ENCODE measurements at regions not wholly inside any gene's neighbourhood (a gene's known extent, or its start where the extent isn't known, plus 50 kb on each side); places are given as distances from the start of the nearest gene placed in this dataset.

DNA sequence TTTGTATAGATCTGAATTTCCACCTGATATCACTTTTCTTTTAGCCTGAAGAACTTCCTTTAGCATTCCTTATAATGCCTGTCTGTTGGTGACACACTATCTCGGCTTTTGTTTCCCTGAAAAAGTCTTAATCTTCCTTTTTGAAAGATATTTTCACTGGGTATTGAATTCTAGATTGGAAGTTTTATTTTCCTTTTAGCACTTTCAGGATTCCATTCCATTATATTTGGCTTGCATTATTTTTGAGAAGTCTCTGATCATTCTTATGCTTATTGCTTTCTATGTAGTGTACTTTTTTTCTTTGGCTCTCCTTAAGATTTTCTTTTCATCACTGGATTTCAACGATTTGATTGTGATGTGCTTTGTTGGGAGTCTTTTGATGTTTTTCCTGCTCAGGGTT lies 510.7 kb downstream of the RWDD3 start:
- Histone ChIP-seq H3K9me3 (ENCODE audit: control insufficient read depth in 3 of 3, low read length in 3 of 3) (no peaks in the 10 kb centered on the region), H3K27ac (ENCODE audit: low read depth, low read length) (no peak overlapping the region), H3K4me1 (ENCODE audit: control insufficient read depth in 3 of 3, insufficient read depth in 3 of 3, low read length in 3 of 3) (no peaks in the 10 kb centered on the region), H3K4me3 (ENCODE audit: low read length in 3 of 3) (no peak overlapping the region), H3K36me3 (ENCODE audit: control insufficient read depth in 3 of 3, insufficient read depth in 3 of 3, low read length in 3 of 3) (no peaks in the 10 kb centered on the region), H3K27me3 (ENCODE audit: control insufficient read depth in 3 of 3, insufficient read depth in 3 of 3, low read length in 3 of 3) (no peaks in the 10 kb centered on the region), H3K9ac (ENCODE audit: low read depth in 1 of 3, low read length in 3 of 3) (no peak overlapping the region)

DNA sequence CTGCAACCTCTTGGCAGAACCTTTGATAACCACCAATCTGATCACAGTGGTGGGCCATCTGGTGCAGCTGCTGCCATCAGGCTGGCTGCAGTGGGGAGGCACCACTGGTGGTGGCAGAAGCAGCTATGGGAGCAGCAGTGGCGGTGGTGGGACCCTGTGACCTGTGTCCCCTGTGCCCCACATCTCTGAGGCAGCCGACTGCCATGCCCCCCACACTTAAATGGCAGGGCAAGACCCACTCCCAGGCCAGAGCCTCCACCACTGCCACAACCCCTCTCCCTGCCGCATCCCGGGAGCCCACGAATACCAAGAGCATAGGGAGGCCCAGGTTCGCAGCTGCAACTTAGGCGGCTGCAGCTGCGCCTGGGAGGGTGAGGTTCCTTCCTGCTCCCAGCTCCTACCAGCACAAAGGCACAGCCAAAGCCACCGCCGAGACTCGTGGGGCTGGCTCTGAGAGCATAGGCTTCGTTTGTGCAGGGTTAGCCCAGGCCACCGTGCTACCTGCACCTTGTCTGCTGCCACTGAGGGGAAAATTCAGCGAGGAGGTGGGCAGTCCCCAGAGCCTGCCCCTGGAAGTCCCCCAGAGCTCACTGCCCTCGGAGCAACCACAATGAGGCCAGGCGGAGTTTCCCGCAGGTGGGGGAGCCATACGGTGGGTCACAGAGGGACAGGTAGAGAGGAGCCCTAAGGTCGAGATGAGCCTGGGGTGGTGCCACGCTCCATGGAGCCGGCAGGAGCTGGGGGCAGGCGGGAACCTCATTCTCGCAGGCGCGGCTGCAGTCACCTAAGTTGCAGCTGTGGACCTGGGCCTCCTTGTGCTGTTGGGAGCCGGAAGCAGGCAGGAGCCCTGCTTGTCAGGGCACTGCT lies 518.7 kb downstream of the RWDD3 start:
- Histone ChIP-seq H3K27me3 (ENCODE audit: control insufficient read depth in 3 of 3, insufficient read depth in 3 of 3, low read length in 3 of 3) (no peaks in the 10 kb centered on the region), H3K9me3 (ENCODE audit: control insufficient read depth in 3 of 3, low read length in 3 of 3) (peaks cover 0 to 5% (median 4%) of the 10 kb centered on the region in 3 donors), H3K4me3 (ENCODE audit: low read length in 3 of 3) (no peak overlapping the region), H3K27ac (ENCODE audit: low read depth, low read length) (no peak overlapping the region), H3K4me1 (ENCODE audit: control insufficient read depth in 3 of 3, insufficient read depth in 3 of 3, low read length in 3 of 3) (no peaks in the 10 kb centered on the region), H3K36me3 (ENCODE audit: control insufficient read depth in 3 of 3, insufficient read depth in 3 of 3, low read length in 3 of 3) (no peaks in the 10 kb centered on the region), H3K9ac (ENCODE audit: low read depth in 1 of 3, low read length in 3 of 3) (no peak overlapping the region)

GRCh38 chr1:95753382-95754016 lies 519.5 kb downstream of the RWDD3 start:
- no peaks in the 10 kb centered on the region for H3K4me1 ChIP-seq (ENCODE audit: control insufficient read depth in 3 of 3, insufficient read depth in 3 of 3, low read length in 3 of 3)
- peaks cover 0 to 5% (median 4%) of the 10 kb centered on the region in 3 donors for H3K9me3 ChIP-seq (ENCODE audit: control insufficient read depth in 3 of 3, low read length in 3 of 3)
- H3K27ac ChIP-seq (ENCODE audit: low read depth, low read length): no peak overlapping the region
- H3K4me3 ChIP-seq (ENCODE audit: low read length in 3 of 3): no peak overlapping the region
- no peak overlapping the region for H3K9ac ChIP-seq (ENCODE audit: low read depth in 1 of 3, low read length in 3 of 3)
- H3K27me3 ChIP-seq (ENCODE audit: control insufficient read depth in 3 of 3, insufficient read depth in 3 of 3, low read length in 3 of 3): no peaks in the 10 kb centered on the region
- no peaks in the 10 kb centered on the region for H3K36me3 ChIP-seq (ENCODE audit: control insufficient read depth in 3 of 3, insufficient read depth in 3 of 3, low read length in 3 of 3)

DNA sequence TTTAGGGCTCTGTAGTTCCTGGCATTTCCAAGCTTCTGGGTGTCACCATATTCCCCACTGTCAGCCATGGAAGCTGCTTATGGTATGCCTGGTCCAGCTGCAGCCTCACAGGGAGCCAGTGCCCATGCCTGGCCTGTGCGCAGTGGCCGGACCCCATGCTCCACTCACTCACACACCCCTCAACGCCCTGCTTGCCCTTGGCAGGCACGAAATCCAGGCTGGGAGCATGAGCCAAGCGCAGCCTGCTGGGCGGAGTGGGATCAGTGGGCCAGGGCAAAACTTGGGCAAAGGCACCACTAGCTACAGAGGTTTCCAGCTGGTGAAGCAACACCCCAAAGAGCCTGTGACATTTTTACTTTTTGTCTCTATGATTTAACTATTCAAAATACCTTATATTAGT lies 520.4 kb downstream of the RWDD3 start:
- no peak overlapping the region for H3K9ac ChIP-seq (ENCODE audit: low read depth in 1 of 3, low read length in 3 of 3)
- no peaks in the 10 kb centered on the region for H3K4me1 ChIP-seq (ENCODE audit: control insufficient read depth in 3 of 3, insufficient read depth in 3 of 3, low read length in 3 of 3)
- H3K27me3 ChIP-seq (ENCODE audit: control insufficient read depth in 3 of 3, insufficient read depth in 3 of 3, low read length in 3 of 3): no peaks in the 10 kb centered on the region
- no peak overlapping the region for H3K4me3 ChIP-seq (ENCODE audit: low read length in 3 of 3)
- peaks cover 0 to 6% (median 4%) of the 10 kb centered on the region in 3 donors for H3K9me3 ChIP-seq (ENCODE audit: control insufficient read depth in 3 of 3, low read length in 3 of 3)
- no peak overlapping the region for H3K27ac ChIP-seq (ENCODE audit: low read depth, low read length)
- H3K36me3 ChIP-seq (ENCODE audit: control insufficient read depth in 3 of 3, insufficient read depth in 3 of 3, low read length in 3 of 3): no peaks in the 10 kb centered on the region

- Histone ChIP-seq H3K9ac (ENCODE audit: low read depth in 1 of 3, low read length in 3 of 3) (no peak overlapping the region), H3K27me3 (ENCODE audit: control insufficient read depth in 3 of 3, insufficient read depth in 3 of 3, low read length in 3 of 3) (no peaks in the 10 kb centered on the region), H3K4me1 (ENCODE audit: control insufficient read depth in 3 of 3, insufficient read depth in 3 of 3, low read length in 3 of 3) (no peaks in the 10 kb centered on the region), H3K9me3 (ENCODE audit: control insufficient read depth in 3 of 3, low read length in 3 of 3) (no peaks in the 10 kb centered on the region), H3K27ac (ENCODE audit: low read depth, low read length) (no peak overlapping the region), H3K4me3 (ENCODE audit: low read length in 3 of 3) (no peak overlapping the region), H3K36me3 (ENCODE audit: control insufficient read depth in 3 of 3, insufficient read depth in 3 of 3, low read length in 3 of 3) (no peaks in the 10 kb centered on the region)
These were observed 532.0 kb downstream of the RWDD3 start for GRCh38 chr1:95766036-95766435.

DNA sequence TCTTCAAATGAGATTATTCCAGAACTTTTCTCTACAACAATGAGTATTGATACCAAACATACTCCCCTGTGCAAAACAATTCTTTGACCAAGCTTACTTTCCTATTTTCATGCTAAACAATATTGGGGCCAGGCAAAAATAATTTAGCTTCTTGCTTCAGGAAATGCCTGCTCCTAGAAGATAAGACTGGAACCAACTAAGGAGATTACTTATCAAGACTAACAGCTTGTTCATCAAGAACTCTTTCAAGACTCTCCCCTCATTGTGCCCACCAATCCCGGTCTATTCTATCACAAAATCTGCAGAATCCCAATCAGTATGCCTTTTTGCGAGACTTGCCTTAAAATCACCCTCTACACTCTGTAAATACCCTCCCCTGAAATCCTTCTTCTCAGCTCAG lies 536.6 kb downstream of the RWDD3 start:
- no peaks in the 10 kb centered on the region for H3K36me3 ChIP-seq (ENCODE audit: control insufficient read depth in 3 of 3, insufficient read depth in 3 of 3, low read length in 3 of 3)
- no peak overlapping the region for H3K9ac ChIP-seq (ENCODE audit: low read depth in 1 of 3, low read length in 3 of 3)
- H3K9me3 ChIP-seq (ENCODE audit: control insufficient read depth in 3 of 3, low read length in 3 of 3): no peaks in the 10 kb centered on the region
- H3K4me3 ChIP-seq (ENCODE audit: low read length in 3 of 3): no peak overlapping the region
- no peaks in the 10 kb centered on the region for H3K4me1 ChIP-seq (ENCODE audit: control insufficient read depth in 3 of 3, insufficient read depth in 3 of 3, low read length in 3 of 3)
- H3K27me3 ChIP-seq (ENCODE audit: control insufficient read depth in 3 of 3, insufficient read depth in 3 of 3, low read length in 3 of 3): no peaks in the 10 kb centered on the region
- H3K27ac ChIP-seq (ENCODE audit: low read depth, low read length): no peak overlapping the region

DNA sequence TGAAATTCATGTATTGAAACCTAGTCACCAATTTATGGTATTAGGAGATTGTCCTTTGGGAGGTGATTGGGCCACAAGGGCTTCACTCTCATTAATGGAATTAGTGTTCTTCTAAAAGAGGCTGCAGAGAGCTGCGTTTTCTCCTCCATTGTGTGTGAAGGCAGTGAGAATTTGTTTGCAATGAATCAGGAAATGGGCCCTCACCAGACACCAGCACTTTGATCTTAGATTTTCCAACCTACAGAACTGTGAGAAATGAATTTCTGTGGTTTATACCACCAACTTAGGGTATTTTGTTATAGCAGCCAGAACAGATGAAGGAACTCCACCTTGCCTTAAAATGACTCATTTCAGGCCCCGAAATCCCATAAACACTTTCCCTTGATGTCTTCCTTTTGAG lies 544.2 kb downstream of the RWDD3 start:
- Histone ChIP-seq H3K4me1 (ENCODE audit: control insufficient read depth in 3 of 3, insufficient read depth in 3 of 3, low read length in 3 of 3) (no peaks in the 10 kb centered on the region), H3K27ac (ENCODE audit: low read depth, low read length) (no peak overlapping the region), H3K9me3 (ENCODE audit: control insufficient read depth in 3 of 3, low read length in 3 of 3) (no peaks in the 10 kb centered on the region), H3K9ac (ENCODE audit: low read depth in 1 of 3, low read length in 3 of 3) (no peak overlapping the region), H3K36me3 (ENCODE audit: control insufficient read depth in 3 of 3, insufficient read depth in 3 of 3, low read length in 3 of 3) (no peaks in the 10 kb centered on the region), H3K27me3 (ENCODE audit: control insufficient read depth in 3 of 3, insufficient read depth in 3 of 3, low read length in 3 of 3) (no peaks in the 10 kb centered on the region), H3K4me3 (ENCODE audit: low read length in 3 of 3) (no peak overlapping the region)

DNA sequence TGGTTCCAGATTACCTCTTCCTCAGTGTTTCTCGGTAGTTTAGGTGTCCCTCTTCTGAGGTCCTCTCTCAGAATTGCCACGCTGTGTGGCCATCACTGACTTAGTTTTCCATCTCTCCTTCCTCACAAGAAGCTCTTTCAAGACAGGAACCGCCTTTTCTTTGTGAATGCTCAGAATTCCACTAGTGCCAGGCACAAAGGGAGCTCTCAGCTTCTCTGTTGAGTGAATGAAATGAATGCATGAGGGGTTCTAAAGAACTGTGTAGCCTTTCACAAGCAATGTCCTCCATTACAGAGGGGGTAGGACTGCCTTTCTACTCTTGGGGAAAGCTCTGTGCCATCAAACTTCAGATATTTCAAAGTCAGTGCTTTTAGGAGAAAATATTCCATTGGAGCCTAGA lies 546.8 kb downstream of the RWDD3 start:
- no peak overlapping the region for H3K27ac ChIP-seq (ENCODE audit: low read depth, low read length)
- H3K9ac ChIP-seq (ENCODE audit: low read depth in 1 of 3, low read length in 3 of 3): no peak overlapping the region
- H3K27me3 ChIP-seq (ENCODE audit: control insufficient read depth in 3 of 3, insufficient read depth in 3 of 3, low read length in 3 of 3): no peaks in the 10 kb centered on the region
- no peaks in the 10 kb centered on the region for H3K9me3 ChIP-seq (ENCODE audit: control insufficient read depth in 3 of 3, low read length in 3 of 3)
- no peaks in the 10 kb centered on the region for H3K36me3 ChIP-seq (ENCODE audit: control insufficient read depth in 3 of 3, insufficient read depth in 3 of 3, low read length in 3 of 3)
- H3K4me1 ChIP-seq (ENCODE audit: control insufficient read depth in 3 of 3, insufficient read depth in 3 of 3, low read length in 3 of 3): no peaks in the 10 kb centered on the region
- H3K4me3 ChIP-seq (ENCODE audit: low read length in 3 of 3): no peak overlapping the region

DNA sequence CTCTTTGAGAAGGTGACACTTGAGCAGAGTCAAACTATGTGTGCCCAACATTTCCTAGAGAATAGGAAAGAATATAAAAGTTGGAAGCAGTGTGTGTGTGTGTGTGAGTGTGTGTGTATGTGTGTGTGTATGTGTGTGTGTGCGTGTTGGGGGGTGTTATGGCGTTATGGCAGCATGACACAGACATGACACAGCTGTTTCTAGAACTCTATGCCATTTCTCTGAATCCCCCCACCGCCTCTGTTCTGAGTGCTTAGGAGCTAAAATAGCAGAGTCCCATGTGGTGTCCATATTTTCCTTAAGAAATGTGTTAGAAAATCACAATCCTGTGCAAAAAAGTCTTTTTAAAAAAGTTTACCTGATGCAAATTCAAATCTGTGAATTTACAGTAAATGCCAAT lies 556.1 kb downstream of the RWDD3 start:
- Histone ChIP-seq H3K4me3 (ENCODE audit: low read length in 3 of 3) (no peak overlapping the region), H3K27ac (ENCODE audit: low read depth, low read length) (no peak overlapping the region), H3K9me3 (ENCODE audit: control insufficient read depth in 3 of 3, low read length in 3 of 3) (no peaks in the 10 kb centered on the region), H3K27me3 (ENCODE audit: control insufficient read depth in 3 of 3, insufficient read depth in 3 of 3, low read length in 3 of 3) (no peaks in the 10 kb centered on the region), H3K4me1 (ENCODE audit: control insufficient read depth in 3 of 3, insufficient read depth in 3 of 3, low read length in 3 of 3) (no peaks in the 10 kb centered on the region), H3K36me3 (ENCODE audit: control insufficient read depth in 3 of 3, insufficient read depth in 3 of 3, low read length in 3 of 3) (no peaks in the 10 kb centered on the region), H3K9ac (ENCODE audit: low read depth in 1 of 3, low read length in 3 of 3) (no peak overlapping the region)

DNA sequence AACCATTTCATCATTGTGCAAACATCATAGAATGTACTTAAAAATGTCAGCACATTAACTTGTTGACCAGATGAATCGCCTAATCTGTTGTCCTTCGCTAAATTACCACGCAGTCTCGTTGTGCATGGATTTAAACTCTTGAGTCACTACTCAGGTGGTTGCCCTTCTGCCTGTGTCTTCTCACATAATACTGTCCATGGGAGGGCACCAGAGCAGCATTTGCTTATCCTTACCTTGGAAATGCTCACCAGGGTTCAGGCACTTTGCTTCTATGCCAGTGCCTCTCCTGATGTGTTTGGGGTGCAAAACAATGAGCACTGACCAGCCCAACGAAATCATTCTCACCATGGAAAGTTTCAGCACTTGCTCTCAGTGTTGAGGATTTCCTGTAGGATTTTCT lies 559.9 kb downstream of the RWDD3 start:
- Histone ChIP-seq H3K9ac (ENCODE audit: low read depth in 1 of 3, low read length in 3 of 3) (no peak overlapping the region), H3K27me3 (ENCODE audit: control insufficient read depth in 3 of 3, insufficient read depth in 3 of 3, low read length in 3 of 3) (no peaks in the 10 kb centered on the region), H3K9me3 (ENCODE audit: control insufficient read depth in 3 of 3, low read length in 3 of 3) (no peaks in the 10 kb centered on the region), H3K4me1 (ENCODE audit: control insufficient read depth in 3 of 3, insufficient read depth in 3 of 3, low read length in 3 of 3) (no peaks in the 10 kb centered on the region), H3K36me3 (ENCODE audit: control insufficient read depth in 3 of 3, insufficient read depth in 3 of 3, low read length in 3 of 3) (no peaks in the 10 kb centered on the region), H3K4me3 (ENCODE audit: low read length in 3 of 3) (no peak overlapping the region), H3K27ac (ENCODE audit: low read depth, low read length) (no peak overlapping the region)
